ENCODE measurements at regions not wholly inside any gene's neighbourhood (a gene's known extent, or its start where the extent isn't known, plus 50 kb on each side); places are given as distances from the start of the nearest gene placed in this dataset.

DNA sequence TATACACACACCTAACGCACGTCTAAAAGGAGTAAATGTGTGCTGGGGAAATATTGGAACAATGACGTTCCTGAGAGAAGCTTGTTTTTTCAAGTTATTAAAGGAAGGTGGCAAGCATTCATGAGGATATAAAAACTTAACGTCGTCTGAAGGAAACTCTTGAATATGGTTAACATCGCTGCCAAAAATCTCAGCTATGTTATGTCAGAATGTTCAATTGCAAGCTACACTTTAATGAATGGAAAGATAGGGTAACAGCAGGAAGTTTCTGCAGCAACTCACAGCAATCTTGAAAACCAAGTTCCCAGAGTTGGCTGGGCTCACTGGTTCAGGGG, 54.3 kb upstream of the MEF2A start:
- Histone ChIP-seq H3K27me3 (ENCODE audit: control insufficient read depth, low read length) (no peaks in the 10 kb centered on the region), H3K36me3 (ENCODE audit: control insufficient read depth, low read length) (peaks cover 3% of the 10 kb centered on the region; the same call in 1 of the 2 replicates), H3K79me2 (ENCODE audit: control insufficient read depth, low read length) (peaks cover 18% of the 10 kb centered on the region), H4K20me1 (ENCODE audit: control insufficient read depth, insufficient read depth, low read depth, low read length) (no peaks in the 10 kb centered on the region), H3K27ac (ENCODE audit: low read depth, low read length) (peak overlapping the region; percentile 94), H3K9me2 (replicated peaks; ENCODE audit: control insufficient read depth, low read length) (no peaks in the 10 kb centered on the region), H3F3A (ENCODE audit: control insufficient read depth, insufficient read depth) (peaks cover 73% of the 10 kb centered on the region), H3K4me3 (ENCODE audit: low read length) (peak overlapping the region; percentile 71), H3K9me3 (ENCODE audit: control insufficient read depth, insufficient read depth, low read length) (no peaks in the 10 kb centered on the region), H3K4me1 (ENCODE audit: control insufficient read depth, low read length) (peaks cover 100% of the 10 kb centered on the region), H3K4me2 (ENCODE audit: low read length) (peak overlapping the region; percentile 93)
- TF ChIP-seq EZH2phosphoT487 (IDR thresholded peaks at IDR 0.05; ENCODE audit: borderline replicate concordance, low read length) = no peak
- TF ChIP-seq, protein P1, sequence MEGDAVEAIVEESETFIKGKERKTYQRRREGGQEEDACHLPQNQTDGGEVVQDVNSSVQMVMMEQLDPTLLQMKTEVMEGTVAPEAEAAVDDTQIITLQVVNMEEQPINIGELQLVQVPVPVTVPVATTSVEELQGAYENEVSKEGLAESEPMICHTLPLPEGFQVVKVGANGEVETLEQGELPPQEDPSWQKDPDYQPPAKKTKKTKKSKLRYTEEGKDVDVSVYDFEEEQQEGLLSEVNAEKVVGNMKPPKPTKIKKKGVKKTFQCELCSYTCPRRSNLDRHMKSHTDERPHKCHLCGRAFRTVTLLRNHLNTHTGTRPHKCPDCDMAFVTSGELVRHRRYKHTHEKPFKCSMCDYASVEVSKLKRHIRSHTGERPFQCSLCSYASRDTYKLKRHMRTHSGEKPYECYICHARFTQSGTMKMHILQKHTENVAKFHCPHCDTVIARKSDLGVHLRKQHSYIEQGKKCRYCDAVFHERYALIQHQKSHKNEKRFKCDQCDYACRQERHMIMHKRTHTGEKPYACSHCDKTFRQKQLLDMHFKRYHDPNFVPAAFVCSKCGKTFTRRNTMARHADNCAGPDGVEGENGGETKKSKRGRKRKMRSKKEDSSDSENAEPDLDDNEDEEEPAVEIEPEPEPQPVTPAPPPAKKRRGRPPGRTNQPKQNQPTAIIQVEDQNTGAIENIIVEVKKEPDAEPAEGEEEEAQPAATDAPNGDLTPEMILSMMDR (IDR thresholded peaks at IDR 0.05; ENCODE audit: low read depth, low read length, poor library complexity, severe bottlenecking) = no peak

DNA sequence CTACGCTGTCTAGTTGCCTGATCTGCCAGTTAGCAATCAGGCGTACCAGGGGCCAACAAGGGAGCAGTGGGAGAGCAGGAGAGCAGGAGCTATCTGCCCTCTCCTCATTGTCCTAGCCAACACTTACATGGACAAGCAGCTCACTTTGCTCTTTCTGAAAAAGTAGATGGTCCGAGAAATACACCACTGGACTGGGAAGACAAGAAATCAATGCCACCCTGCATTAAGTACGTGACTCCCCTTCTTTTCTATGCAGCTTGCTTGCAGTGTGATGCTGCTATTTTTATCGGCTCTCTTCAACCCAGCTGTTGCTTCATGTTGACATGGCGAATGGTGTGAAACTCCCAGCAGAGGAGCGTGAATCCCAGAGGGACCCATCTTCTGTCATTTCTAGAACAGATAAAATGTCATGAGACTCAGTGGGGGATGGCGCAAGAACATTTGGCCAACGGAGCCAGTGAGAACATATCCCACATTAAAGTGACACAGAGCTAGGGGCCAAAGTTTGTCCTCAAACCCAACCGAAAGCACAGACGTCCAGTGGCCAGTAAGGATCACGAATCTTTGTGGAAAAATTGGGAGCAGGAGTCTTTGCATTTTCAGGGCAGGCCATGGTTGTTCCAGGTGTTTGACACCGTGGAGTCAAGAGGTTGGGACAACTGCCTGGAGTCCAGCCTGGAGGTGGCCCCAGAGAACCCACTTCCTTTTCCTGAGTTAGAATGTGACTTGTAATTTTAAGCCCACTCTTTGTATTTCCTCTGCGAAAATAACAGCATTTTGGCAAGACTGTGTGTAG, 53.7 kb upstream of the MEF2A start:
- Histone ChIP-seq H4K20me1 (ENCODE audit: control insufficient read depth, insufficient read depth, low read depth, low read length) (no peaks in the 10 kb centered on the region), H3K36me3 (ENCODE audit: control insufficient read depth, low read length) (peaks cover 3% of the 10 kb centered on the region; the same call in 1 of the 2 replicates), H3K4me3 (ENCODE audit: low read length) (peak overlapping the region; percentile 71), H3K27ac (ENCODE audit: low read depth, low read length) (peak overlapping the region; percentile 94), H3K27me3 (ENCODE audit: control insufficient read depth, low read length) (no peaks in the 10 kb centered on the region), H3K4me2 (ENCODE audit: low read length) (peak overlapping the region; percentile 93), H3K9me2 (replicated peaks; ENCODE audit: control insufficient read depth, low read length) (no peaks in the 10 kb centered on the region), H3K79me2 (ENCODE audit: control insufficient read depth, low read length) (peaks cover 15% of the 10 kb centered on the region), H3K4me1 (ENCODE audit: control insufficient read depth, low read length) (peaks cover 99% of the 10 kb centered on the region), H3K9me3 (ENCODE audit: control insufficient read depth, insufficient read depth, low read length) (no peaks in the 10 kb centered on the region), H3F3A (ENCODE audit: control insufficient read depth, insufficient read depth) (peaks cover 73% of the 10 kb centered on the region)
- no peak for TF ChIP-seq EZH2phosphoT487 (IDR thresholded peaks at IDR 0.05; ENCODE audit: borderline replicate concordance, low read length)
- TF ChIP-seq, protein P1 (IDR thresholded peaks at IDR 0.05; ENCODE audit: low read depth, low read length, poor library complexity, severe bottlenecking) = peak; percentile 28

DNA sequence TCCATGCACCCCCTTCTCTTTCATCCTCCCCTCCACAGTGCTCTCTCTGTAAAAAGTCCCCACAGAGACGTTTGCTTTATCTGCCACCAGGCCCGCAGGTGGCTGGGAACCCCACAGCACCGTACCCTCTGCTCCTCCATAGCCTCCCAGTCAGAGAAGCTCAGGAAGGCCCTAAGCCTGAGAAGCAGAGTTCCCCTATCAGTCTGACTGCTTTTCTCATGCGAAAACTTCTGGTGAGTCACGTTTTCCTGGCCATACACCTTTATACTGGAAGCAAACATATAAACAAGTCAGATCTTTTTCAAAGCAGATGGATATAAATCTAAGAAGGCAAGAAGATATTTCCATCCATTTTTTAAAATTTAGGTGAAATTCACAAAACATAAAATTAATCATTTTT, 51.5 kb upstream of the MEF2A start:
- H3F3A ChIP-seq (ENCODE audit: control insufficient read depth, insufficient read depth) = peaks cover 60% of the 10 kb centered on the region
- H3K4me2 ChIP-seq (ENCODE audit: low read length) = peak overlapping the region; percentile 93
- H3K9me2 ChIP-seq (replicated peaks; ENCODE audit: control insufficient read depth, low read length) = no peaks in the 10 kb centered on the region
- peaks cover 3% of the 10 kb centered on the region; the same call in 1 of the 2 replicates for H3K79me2 ChIP-seq (ENCODE audit: control insufficient read depth, low read length)
- no peaks in the 10 kb centered on the region for H4K20me1 ChIP-seq (ENCODE audit: control insufficient read depth, insufficient read depth, low read depth, low read length)
- H3K27me3 ChIP-seq (ENCODE audit: control insufficient read depth, low read length) = no peaks in the 10 kb centered on the region
- TF ChIP-seq, protein P1 (IDR thresholded peaks at IDR 0.05; ENCODE audit: low read depth, low read length, poor library complexity, severe bottlenecking) = no peak
- no peak for TF ChIP-seq EZH2phosphoT487 (IDR thresholded peaks at IDR 0.05; ENCODE audit: borderline replicate concordance, low read length)
- H3K36me3 ChIP-seq (ENCODE audit: control insufficient read depth, low read length) = peaks cover 3% of the 10 kb centered on the region; the same call in 1 of the 2 replicates
- H3K27ac ChIP-seq (ENCODE audit: low read depth, low read length) = peak overlapping the region; percentile 94
- peaks cover 85% of the 10 kb centered on the region for H3K4me1 ChIP-seq (ENCODE audit: control insufficient read depth, low read length)
- peak overlapping the region; percentile 71 for H3K4me3 ChIP-seq (ENCODE audit: low read length)
- H3K9me3 ChIP-seq (ENCODE audit: control insufficient read depth, insufficient read depth, low read length) = no peaks in the 10 kb centered on the region
